ENCODE measurements at regions not wholly inside any gene's neighbourhood (a gene's known extent, or its start where the extent isn't known, plus 50 kb on each side); places are given as distances from the start of the nearest gene placed in this dataset.

- no peak for DNase-seq (ENCODE audit: low spot score in 2 of 2)
- TF ChIP-seq EP300 (IDR thresholded peaks at IDR 0.05), result no peak
- TF ChIP-seq POLR2A (IDR thresholded peaks at IDR 0.05), result no peak
- TF ChIP-seq, protein P1, sequence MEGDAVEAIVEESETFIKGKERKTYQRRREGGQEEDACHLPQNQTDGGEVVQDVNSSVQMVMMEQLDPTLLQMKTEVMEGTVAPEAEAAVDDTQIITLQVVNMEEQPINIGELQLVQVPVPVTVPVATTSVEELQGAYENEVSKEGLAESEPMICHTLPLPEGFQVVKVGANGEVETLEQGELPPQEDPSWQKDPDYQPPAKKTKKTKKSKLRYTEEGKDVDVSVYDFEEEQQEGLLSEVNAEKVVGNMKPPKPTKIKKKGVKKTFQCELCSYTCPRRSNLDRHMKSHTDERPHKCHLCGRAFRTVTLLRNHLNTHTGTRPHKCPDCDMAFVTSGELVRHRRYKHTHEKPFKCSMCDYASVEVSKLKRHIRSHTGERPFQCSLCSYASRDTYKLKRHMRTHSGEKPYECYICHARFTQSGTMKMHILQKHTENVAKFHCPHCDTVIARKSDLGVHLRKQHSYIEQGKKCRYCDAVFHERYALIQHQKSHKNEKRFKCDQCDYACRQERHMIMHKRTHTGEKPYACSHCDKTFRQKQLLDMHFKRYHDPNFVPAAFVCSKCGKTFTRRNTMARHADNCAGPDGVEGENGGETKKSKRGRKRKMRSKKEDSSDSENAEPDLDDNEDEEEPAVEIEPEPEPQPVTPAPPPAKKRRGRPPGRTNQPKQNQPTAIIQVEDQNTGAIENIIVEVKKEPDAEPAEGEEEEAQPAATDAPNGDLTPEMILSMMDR (IDR thresholded peaks at IDR 0.05), result no peak
- Histone ChIP-seq H3K27ac (no peak overlapping the region), H3K4me1 (peaks cover 0 to 8% (median 0%) of the 10 kb centered on the region in 4 donors), H3K27me3 (no peaks in the 10 kb centered on the region), H3K36me3 (no peaks in the 10 kb centered on the region), H3K9me3 (no peaks in the 10 kb centered on the region), H3K4me3 (no peak overlapping the region)
- WGBS, 2 donors, result 76 to 78% methylated on average over 5 of the region's 5 CpGs
Observed at GRCh38 chr2:136222862-136223261, 104.9 kb upstream of the CXCR4 start.

DNA sequence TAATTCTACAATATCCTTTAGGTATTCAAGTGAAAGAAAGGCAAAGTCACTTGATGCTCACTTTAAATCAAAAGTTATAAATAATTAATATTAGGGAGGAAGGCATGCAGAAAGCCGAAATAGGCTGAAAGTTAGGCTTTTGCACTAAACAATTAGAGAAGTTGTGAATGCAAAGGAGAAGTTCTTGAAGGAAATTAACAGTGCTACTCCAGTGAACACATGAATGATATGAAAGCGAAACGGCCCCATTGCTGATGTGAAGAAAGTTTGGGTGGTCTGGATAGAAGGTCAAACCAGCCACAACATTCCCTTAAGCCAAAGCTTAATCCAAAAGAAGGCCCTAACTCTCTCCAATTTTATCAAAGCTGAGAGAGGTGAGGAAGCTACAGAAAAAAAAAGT is 103.1 kb upstream of the CXCR4 start:
- no peak for DNase-seq (ENCODE audit: low spot score in 2 of 2)
- Histone ChIP-seq H3K9me3 (no peaks in the 10 kb centered on the region), H3K4me3 (no peak overlapping the region), H3K27ac (no peak overlapping the region), H3K4me1 (peaks cover 0 to 3% (median 0%) of the 10 kb centered on the region in 4 donors), H3K36me3 (no peaks in the 10 kb centered on the region), H3K27me3 (no peaks in the 10 kb centered on the region)
- TF ChIP-seq POLR2A (IDR thresholded peaks at IDR 0.05), result no peak
- no peak for TF ChIP-seq EP300 (IDR thresholded peaks at IDR 0.05)
- TF ChIP-seq, protein P1 (IDR thresholded peaks at IDR 0.05), result no peak
- WGBS, 2 donors, result 79 to 80% methylated on average over 3 of the region's 3 CpGs

- H3K27ac ChIP-seq, result no peak overlapping the region
- DNase-seq (ENCODE audit: low spot score in 2 of 2), result no peak
- no peak overlapping the region for H3K4me3 ChIP-seq
- WGBS, 2 donors, result 40 to 47% methylated on average over 4 of the region's 4 CpGs
- H3K4me1 ChIP-seq, result no peaks in the 10 kb centered on the region
- H3K9me3 ChIP-seq, result no peaks in the 10 kb centered on the region
- H3K27me3 ChIP-seq, result no peaks in the 10 kb centered on the region
- no peaks in the 10 kb centered on the region for H3K36me3 ChIP-seq
- TF ChIP-seq, protein P1 (IDR thresholded peaks at IDR 0.05), result no peak
- TF ChIP-seq EP300 (IDR thresholded peaks at IDR 0.05) (no peak), POLR2A (IDR thresholded peaks at IDR 0.05) (no peak)
Observed at GRCh38 chr2:136219963-136220362, 102.0 kb upstream of the CXCR4 start.

DNA sequence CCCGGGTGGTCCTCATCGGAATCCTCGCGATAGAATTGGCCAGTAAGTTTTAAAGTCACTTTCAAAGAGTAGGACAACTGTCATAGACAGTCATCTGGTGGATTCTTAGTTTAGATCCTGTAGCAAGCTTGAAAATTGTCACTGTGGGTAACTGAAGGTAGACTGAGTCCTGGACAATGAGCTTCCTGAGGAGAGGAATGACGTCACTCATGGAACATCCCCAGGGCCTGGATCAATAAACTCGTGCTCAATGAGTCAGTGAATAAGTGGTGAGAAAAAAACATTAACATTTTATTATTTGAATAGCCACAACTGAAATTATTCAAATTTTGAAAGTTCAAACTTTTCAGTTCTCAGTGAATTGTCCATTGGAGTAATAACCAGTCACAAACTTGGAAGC is 101.4 kb upstream of the CXCR4 start:
- TF ChIP-seq EP300 (IDR thresholded peaks at IDR 0.05) (no peak), POLR2A (IDR thresholded peaks at IDR 0.05) (no peak)
- TF ChIP-seq, protein P1 (IDR thresholded peaks at IDR 0.05), result no peak
- 63 to 72% methylated on average over 6 of the region's 6 CpGs for WGBS, 2 donors
- Histone ChIP-seq H3K4me3 (no peak overlapping the region), H3K27me3 (no peaks in the 10 kb centered on the region), H3K36me3 (no peaks in the 10 kb centered on the region), H3K9me3 (no peaks in the 10 kb centered on the region), H3K4me1 (no peaks in the 10 kb centered on the region), H3K27ac (no peak overlapping the region)
- no peak for DNase-seq (ENCODE audit: low spot score in 2 of 2)

DNA sequence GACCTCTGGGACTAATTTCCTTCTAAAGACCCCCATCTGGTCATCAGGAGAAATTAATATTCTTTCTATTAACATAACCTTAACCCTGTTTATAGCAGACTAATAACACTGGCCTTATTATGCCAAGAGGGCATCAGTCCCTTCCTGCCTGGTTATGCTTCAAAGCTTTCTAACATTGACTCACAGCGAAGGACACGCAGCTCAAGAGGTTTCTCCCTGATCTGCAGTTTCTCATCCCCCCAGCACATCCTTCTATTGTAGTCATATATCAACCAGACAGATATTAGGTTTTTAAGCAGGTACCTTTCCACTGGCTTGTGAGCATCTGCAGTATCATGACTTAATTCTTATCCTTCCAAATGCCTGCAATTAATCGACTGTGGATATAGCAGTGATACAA is 100.0 kb upstream of the CXCR4 start:
- no peak for DNase-seq (ENCODE audit: low spot score in 2 of 2)
- Histone ChIP-seq H3K9me3 (no peaks in the 10 kb centered on the region), H3K27ac (no peak overlapping the region), H3K27me3 (no peaks in the 10 kb centered on the region), H3K4me3 (no peak overlapping the region), H3K36me3 (no peaks in the 10 kb centered on the region), H3K4me1 (no peaks in the 10 kb centered on the region)
- WGBS, 2 donors, result 83% methylated on average over 3 of the region's 3 CpGs
- no peak for TF ChIP-seq POLR2A (IDR thresholded peaks at IDR 0.05)
- TF ChIP-seq, protein P1 (IDR thresholded peaks at IDR 0.05), result no peak
- TF ChIP-seq EP300 (IDR thresholded peaks at IDR 0.05), result no peak

Measured in tibial nerve (tissue), 4 donors.